ENCODE measurements at regions not wholly inside any gene's neighbourhood (a gene's known extent, or its start where the extent isn't known, plus 50 kb on each side); places are given as distances from the start of the nearest gene placed in this dataset.

- TF ChIP-seq SRF (IDR thresholded peaks at IDR 0.05; ENCODE audit: low read depth) (no peak), JUND (IDR thresholded peaks at IDR 0.05) (no peak), POLR2A (IDR thresholded peaks at IDR 0.05; ENCODE audit: borderline replicate concordance, extremely low read depth, insufficient read depth, insufficient read length) (no peak), POLR2AphosphoS5 (IDR thresholded peaks at IDR 0.05; ENCODE audit: low read depth, low read length) (no peak), EGR1 (IDR thresholded peaks at IDR 0.05; ENCODE audit: low read depth) (no peak), SIN3A (IDR thresholded peaks at IDR 0.05; ENCODE audit: low read depth) (no peak), SP1 (IDR thresholded peaks at IDR 0.05; ENCODE audit: low read depth) (no peak), ZNF274 (IDR thresholded peaks at IDR 0.05; ENCODE audit: low read depth, low read length) (no peak), CEBPB (IDR thresholded peaks at IDR 0.05; ENCODE audit: low read depth) (no peak), EZH2phosphoT487 (IDR thresholded peaks at IDR 0.05; ENCODE audit: borderline replicate concordance) (no peak), YY1 (IDR thresholded peaks at IDR 0.05; ENCODE audit: extremely low read depth, insufficient replicate concordance, low read depth, low read length) (no peak), MAX (IDR thresholded peaks at IDR 0.05) (no peak)
- TF ChIP-seq, protein P1, sequence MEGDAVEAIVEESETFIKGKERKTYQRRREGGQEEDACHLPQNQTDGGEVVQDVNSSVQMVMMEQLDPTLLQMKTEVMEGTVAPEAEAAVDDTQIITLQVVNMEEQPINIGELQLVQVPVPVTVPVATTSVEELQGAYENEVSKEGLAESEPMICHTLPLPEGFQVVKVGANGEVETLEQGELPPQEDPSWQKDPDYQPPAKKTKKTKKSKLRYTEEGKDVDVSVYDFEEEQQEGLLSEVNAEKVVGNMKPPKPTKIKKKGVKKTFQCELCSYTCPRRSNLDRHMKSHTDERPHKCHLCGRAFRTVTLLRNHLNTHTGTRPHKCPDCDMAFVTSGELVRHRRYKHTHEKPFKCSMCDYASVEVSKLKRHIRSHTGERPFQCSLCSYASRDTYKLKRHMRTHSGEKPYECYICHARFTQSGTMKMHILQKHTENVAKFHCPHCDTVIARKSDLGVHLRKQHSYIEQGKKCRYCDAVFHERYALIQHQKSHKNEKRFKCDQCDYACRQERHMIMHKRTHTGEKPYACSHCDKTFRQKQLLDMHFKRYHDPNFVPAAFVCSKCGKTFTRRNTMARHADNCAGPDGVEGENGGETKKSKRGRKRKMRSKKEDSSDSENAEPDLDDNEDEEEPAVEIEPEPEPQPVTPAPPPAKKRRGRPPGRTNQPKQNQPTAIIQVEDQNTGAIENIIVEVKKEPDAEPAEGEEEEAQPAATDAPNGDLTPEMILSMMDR (IDR thresholded peaks at IDR 0.05 in 2 of 3, conservative IDR thresholded peaks at IDR 0.05 in 1 of 3; ENCODE audit: borderline replicate concordance in 1 of 3, insufficient read depth in 1 of 3, low read depth in 2 of 3, low read length in 2 of 3) = no peak
- TF ChIP-seq, protein P2, sequence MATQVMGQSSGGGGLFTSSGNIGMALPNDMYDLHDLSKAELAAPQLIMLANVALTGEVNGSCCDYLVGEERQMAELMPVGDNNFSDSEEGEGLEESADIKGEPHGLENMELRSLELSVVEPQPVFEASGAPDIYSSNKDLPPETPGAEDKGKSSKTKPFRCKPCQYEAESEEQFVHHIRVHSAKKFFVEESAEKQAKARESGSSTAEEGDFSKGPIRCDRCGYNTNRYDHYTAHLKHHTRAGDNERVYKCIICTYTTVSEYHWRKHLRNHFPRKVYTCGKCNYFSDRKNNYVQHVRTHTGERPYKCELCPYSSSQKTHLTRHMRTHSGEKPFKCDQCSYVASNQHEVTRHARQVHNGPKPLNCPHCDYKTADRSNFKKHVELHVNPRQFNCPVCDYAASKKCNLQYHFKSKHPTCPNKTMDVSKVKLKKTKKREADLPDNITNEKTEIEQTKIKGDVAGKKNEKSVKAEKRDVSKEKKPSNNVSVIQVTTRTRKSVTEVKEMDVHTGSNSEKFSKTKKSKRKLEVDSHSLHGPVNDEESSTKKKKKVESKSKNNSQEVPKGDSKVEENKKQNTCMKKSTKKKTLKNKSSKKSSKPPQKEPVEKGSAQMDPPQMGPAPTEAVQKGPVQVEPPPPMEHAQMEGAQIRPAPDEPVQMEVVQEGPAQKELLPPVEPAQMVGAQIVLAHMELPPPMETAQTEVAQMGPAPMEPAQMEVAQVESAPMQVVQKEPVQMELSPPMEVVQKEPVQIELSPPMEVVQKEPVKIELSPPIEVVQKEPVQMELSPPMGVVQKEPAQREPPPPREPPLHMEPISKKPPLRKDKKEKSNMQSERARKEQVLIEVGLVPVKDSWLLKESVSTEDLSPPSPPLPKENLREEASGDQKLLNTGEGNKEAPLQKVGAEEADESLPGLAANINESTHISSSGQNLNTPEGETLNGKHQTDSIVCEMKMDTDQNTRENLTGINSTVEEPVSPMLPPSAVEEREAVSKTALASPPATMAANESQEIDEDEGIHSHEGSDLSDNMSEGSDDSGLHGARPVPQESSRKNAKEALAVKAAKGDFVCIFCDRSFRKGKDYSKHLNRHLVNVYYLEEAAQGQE (IDR thresholded peaks at IDR 0.05; ENCODE audit: low read depth) = no peak
Observed at GRCh38 chr15:66859688-66860253, 157.7 kb downstream of the SMAD6 start.
